ENCODE measurements at regions not wholly inside any gene's neighbourhood (a gene's known extent, or its start where the extent isn't known, plus 50 kb on each side); places are given as distances from the start of the nearest gene placed in this dataset.
A peak's percentile ranks its signal among the peaks of the same experiment; 100 is the strongest.

DNA sequence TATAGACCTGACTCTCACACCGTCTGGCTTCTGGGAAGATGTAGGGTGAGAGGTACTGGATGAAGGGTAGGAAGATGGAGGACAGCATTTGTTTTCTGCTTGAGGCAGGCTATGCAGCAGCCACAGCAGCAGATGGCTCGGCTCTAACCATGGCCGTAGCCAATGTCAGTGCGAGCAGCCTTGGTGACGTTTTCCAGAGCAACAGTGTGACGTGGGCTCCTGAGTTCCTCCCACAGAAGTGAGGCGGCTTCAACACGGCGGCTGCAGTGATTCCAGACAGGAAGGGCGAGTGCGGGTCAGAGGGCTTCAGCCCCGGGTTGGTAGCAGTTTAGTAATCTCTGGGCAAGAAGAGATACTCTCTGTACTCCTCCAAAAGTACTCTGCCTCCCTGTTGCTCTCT is 133.0 kb upstream of the MYT1L start:
- POLR2A ChIA-PET: no interaction called here

GRCh38 chr2:2456721-2457120 is 125.6 kb upstream of the MYT1L start:
- Histone ChIP-seq H3K79me2 (ENCODE audit: insufficient read depth) (no peaks in the 10 kb centered on the region), H3K36me3 (replicated peaks in 1 of 2; ENCODE audit: control insufficient read depth in 1 of 2, insufficient read depth in 2 of 2, low read length in 1 of 2) (no peaks in the 10 kb centered on the region), H3K27me3 (ENCODE audit: insufficient read depth) (no peaks in the 10 kb centered on the region), H4K20me1 (ENCODE audit: insufficient read depth) (no peaks in the 10 kb centered on the region), H3K4me2 (no peak overlapping the region), H3K4me1 (ENCODE audit: control insufficient read depth in 1 of 2, insufficient read depth in 2 of 2, low read depth in 1 of 2, low read length in 1 of 2) (no peaks in the 10 kb centered on the region), H3K4me3 (ENCODE audit: low read depth in 2 of 2, low read length in 1 of 2) (no peak overlapping the region), H3F3A (replicated peaks; ENCODE audit: insufficient read depth) (no peaks in the 10 kb centered on the region), H3K9me3 (no peaks in the 10 kb centered on the region), H3K9me2 (no peaks in the 10 kb centered on the region), H2AFZ (ENCODE audit: low read depth) (no peak overlapping the region), H3K27ac (ENCODE audit: low read depth in 2 of 2, low read length in 1 of 2) (no peak overlapping the region), H3K9ac (no peak overlapping the region)
- CTCF ChIA-PET: interaction anchor here (1.1 kb wide), 1 partner anchor 47 kb away, joined by 3 read pairs; no protein-coding TSS in a partner anchor
- POLR2A ChIA-PET: no interaction called here
- 44% methylated on average over 7 of the region's 7 CpGs for WGBS (ENCODE audit: low lambda C conversion rate)
- no peak for DNase-seq
- no peak for TF ChIP-seq MXI1 (IDR thresholded peaks at IDR 0.05; ENCODE audit: low read depth, low read length)
- TF ChIP-seq, protein P1, sequence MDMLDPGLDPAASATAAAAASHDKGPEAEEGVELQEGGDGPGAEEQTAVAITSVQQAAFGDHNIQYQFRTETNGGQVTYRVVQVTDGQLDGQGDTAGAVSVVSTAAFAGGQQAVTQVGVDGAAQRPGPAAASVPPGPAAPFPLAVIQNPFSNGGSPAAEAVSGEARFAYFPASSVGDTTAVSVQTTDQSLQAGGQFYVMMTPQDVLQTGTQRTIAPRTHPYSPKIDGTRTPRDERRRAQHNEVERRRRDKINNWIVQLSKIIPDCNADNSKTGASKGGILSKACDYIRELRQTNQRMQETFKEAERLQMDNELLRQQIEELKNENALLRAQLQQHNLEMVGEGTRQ (IDR thresholded peaks at IDR 0.05; ENCODE audit: borderline replicate concordance, low read depth, low read length): no peak
- no peak for TF ChIP-seq GATA2 (CRISPR knock-in tag; IDR thresholded peaks at IDR 0.05)
- no peak for TF ChIP-seq FOSL2 (IDR thresholded peaks at IDR 0.05; ENCODE audit: borderline replicate concordance, low read depth)
- TF ChIP-seq MEF2A (IDR thresholded peaks at IDR 0.05; ENCODE audit: borderline replicate concordance, low read depth): no peak
- no peak for TF ChIP-seq MAX (IDR thresholded peaks at IDR 0.05; ENCODE audit: low read depth)
- TF ChIP-seq NFIC (IDR thresholded peaks at IDR 0.05; ENCODE audit: borderline replicate concordance): no peak
- TF ChIP-seq, protein P2, sequence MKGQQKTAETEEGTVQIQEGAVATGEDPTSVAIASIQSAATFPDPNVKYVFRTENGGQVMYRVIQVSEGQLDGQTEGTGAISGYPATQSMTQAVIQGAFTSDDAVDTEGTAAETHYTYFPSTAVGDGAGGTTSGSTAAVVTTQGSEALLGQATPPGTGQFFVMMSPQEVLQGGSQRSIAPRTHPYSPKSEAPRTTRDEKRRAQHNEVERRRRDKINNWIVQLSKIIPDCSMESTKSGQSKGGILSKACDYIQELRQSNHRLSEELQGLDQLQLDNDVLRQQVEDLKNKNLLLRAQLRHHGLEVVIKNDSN (IDR thresholded peaks at IDR 0.05; ENCODE audit: borderline replicate concordance, low read depth): no peak
- no peak for TF ChIP-seq ELF1 (IDR thresholded peaks at IDR 0.05)
- no peak for TF ChIP-seq RAD21 (IDR thresholded peaks at IDR 0.05; ENCODE audit: low read length)
- no peak for TF ChIP-seq CTCF (IDR thresholded peaks at IDR 0.05)
- no peak for TF ChIP-seq TCF12 (IDR thresholded peaks at IDR 0.05)

More for the DNA sequence above, 133.0 kb upstream of the MYT1L start:
- H3K27ac ChIP-seq (ENCODE audit: low read depth in 2 of 2, low read length in 1 of 2): no peak overlapping the region; a peak in 1 of 4 replicates
- DNase-seq: peak; percentile 67
- H3K36me3 ChIP-seq (replicated peaks in 1 of 2; ENCODE audit: control insufficient read depth in 1 of 2, insufficient read depth in 2 of 2, low read length in 1 of 2): no peaks in the 10 kb centered on the region
- H4K20me1 ChIP-seq (ENCODE audit: insufficient read depth): no peaks in the 10 kb centered on the region
- no peaks in the 10 kb centered on the region for H3K27me3 ChIP-seq (ENCODE audit: insufficient read depth)
- H3K4me1 ChIP-seq (ENCODE audit: control insufficient read depth in 1 of 2, insufficient read depth in 2 of 2, low read depth in 1 of 2, low read length in 1 of 2): peaks cover 0 to 9% of the 10 kb centered on the region in 2 experiments; a peak in 1 of 4 replicates
- H2AFZ ChIP-seq (ENCODE audit: low read depth): no peak overlapping the region
- H3F3A ChIP-seq (replicated peaks; ENCODE audit: insufficient read depth): no peaks in the 10 kb centered on the region
- no peak overlapping the region for H3K4me2 ChIP-seq
- H3K79me2 ChIP-seq (ENCODE audit: insufficient read depth): no peaks in the 10 kb centered on the region
- H3K9ac ChIP-seq: no peak overlapping the region
- TF ChIP-seq ELF1 (IDR thresholded peaks at IDR 0.05) (no peak), CTCF (IDR thresholded peaks at IDR 0.05) (no peak), JUND (IDR thresholded peaks at IDR 0.05) (no peak), MAX (IDR thresholded peaks at IDR 0.05; ENCODE audit: low read depth) (no peak), IRF3 (IDR thresholded peaks at IDR 0.05; ENCODE audit: low read depth, low read length) (no peak), POLR2AphosphoS5 (IDR thresholded peaks at IDR 0.05; ENCODE audit: low read depth, low read length) (no peak), GABPA (IDR thresholded peaks at IDR 0.05; ENCODE audit: low read depth) (no peak), GATA2 (CRISPR knock-in tag; IDR thresholded peaks at IDR 0.05) (no peak), MEF2A (IDR thresholded peaks at IDR 0.05; ENCODE audit: borderline replicate concordance, low read depth) (no peak)
- 18% methylated on average over 10 of the region's 12 CpGs for WGBS (ENCODE audit: low lambda C conversion rate)
- no peak overlapping the region for H3K4me3 ChIP-seq (ENCODE audit: low read depth in 2 of 2, low read length in 1 of 2)
- H3K9me3 ChIP-seq: no peaks in the 10 kb centered on the region
- CTCF ChIA-PET: interaction anchor here (0.9 to 2.3 kb wide), 2 partner anchors 13 to 25 kb away, joined by 3 to 4 read pairs; no protein-coding TSS in a partner anchor
- no peaks in the 10 kb centered on the region for H3K9me2 ChIP-seq
